Chondrocyte (in vitro differentiated cells): ENCODE measurements at regions not wholly inside any gene's neighbourhood (a gene's known extent, or its start where the extent isn't known, plus 50 kb on each side); places are given as distances from the start of the nearest gene placed in this dataset.

ENCODE experiments used
- DNase-seq: peaks from one replicate; pipeline ENCODE4 v3.0.0; 2021; ENCODE audit warnings: mixed read lengths, low spot score
- H3K27ac Mint-ChIP-seq: one replicate; pipeline ENCODE4 v1.8.0; 2021; ENCODE audit warnings: mild to moderate bottlenecking, moderate library complexity, mixed read lengths; ENCODE audit not compliant: unreplicated experiment
- H3K27me3 Mint-ChIP-seq: 2 replicates; pipeline ENCODE4 v1.8.0; 2021; ENCODE audit warnings: low read depth, mixed read lengths
- H3K36me3 Mint-ChIP-seq: 2 replicates; pipeline ENCODE4 v1.8.0; 2021; ENCODE audit warnings: low read depth, mixed read lengths
- H3K4me1 Mint-ChIP-seq: 2 replicates; pipeline ENCODE4 v1.8.0; 2021; ENCODE audit warnings: low read depth, mild to moderate bottlenecking, mixed read lengths
- H3K4me3 Mint-ChIP-seq: one replicate; pipeline ENCODE4 v1.8.0; 2021; ENCODE audit warnings: mild to moderate bottlenecking, moderate library complexity, mixed read lengths; ENCODE audit not compliant: unreplicated experiment
- H3K9me3 Mint-ChIP-seq: 2 replicates; pipeline ENCODE4 v1.8.0; 2021; ENCODE audit warnings: low read depth, mixed read lengths
- CTCF ChIP-seq: fragments of 200-600 bp; sonication (generic); IDR thresholded peaks from 2 replicates; pipeline ENCODE4 v1.5.0; 2021; ENCODE audit warnings: antibody characterized with exemption, mild to moderate bottlenecking, moderate library complexity

- H3K9me3 Mint-ChIP-seq = no peaks in the 10 kb centered on the region
- H3K4me1 Mint-ChIP-seq = peaks cover 38% of the 10 kb centered on the region
- TF ChIP-seq CTCF = no peak
- H3K27ac Mint-ChIP-seq = no peak overlapping the region
- H3K27me3 Mint-ChIP-seq = peaks cover 6% of the 10 kb centered on the region
- no peak for DNase-seq
- H3K4me3 Mint-ChIP-seq = no peak overlapping the region
- H3K36me3 Mint-ChIP-seq = no peaks in the 10 kb centered on the region
Observed at GRCh38 chr10:129097776-129098330, 369.2 kb upstream of the MGMT start.

GRCh38 chr10:129098517-129098916 is 368.5 kb upstream of the MGMT start:
- H3K4me1 Mint-ChIP-seq = peaks cover 44% of the 10 kb centered on the region
- no peak for TF ChIP-seq CTCF
- peaks cover 6% of the 10 kb centered on the region for H3K27me3 Mint-ChIP-seq
- H3K27ac Mint-ChIP-seq = no peak overlapping the region
- DNase-seq = no peak
- no peaks in the 10 kb centered on the region for H3K9me3 Mint-ChIP-seq
- no peak overlapping the region for H3K4me3 Mint-ChIP-seq
- H3K36me3 Mint-ChIP-seq = no peaks in the 10 kb centered on the region

- peaks cover 3% of the 10 kb centered on the region for H3K27me3 Mint-ChIP-seq
- H3K4me1 Mint-ChIP-seq = peaks cover 54% of the 10 kb centered on the region
- H3K27ac Mint-ChIP-seq = no peak overlapping the region
- no peaks in the 10 kb centered on the region for H3K9me3 Mint-ChIP-seq
- no peak for DNase-seq
- no peak overlapping the region for H3K4me3 Mint-ChIP-seq
- no peaks in the 10 kb centered on the region for H3K36me3 Mint-ChIP-seq
- TF ChIP-seq CTCF = no peak
Observed at GRCh38 chr10:129099486-129099885, 367.6 kb upstream of the MGMT start.

- H3K27ac Mint-ChIP-seq = no peak overlapping the region
Observed at GRCh38 chr10:129099992-129100391, 367.0 kb upstream of the MGMT start.

GRCh38 chr10:129101232-129101980 is 365.6 kb upstream of the MGMT start:
- Mint-ChIP-seq H3K4me3 (no peak overlapping the region), H3K4me1 (peaks cover 56% of the 10 kb centered on the region), H3K9me3 (no peaks in the 10 kb centered on the region), H3K36me3 (no peaks in the 10 kb centered on the region), H3K27me3 (peaks cover 3% of the 10 kb centered on the region), H3K27ac (no peak overlapping the region)
- DNase-seq = no peak
- TF ChIP-seq CTCF = no peak

More at GRCh38 chr10:129099992-129100391, 367.0 kb upstream of the MGMT start:
- Mint-ChIP-seq H3K36me3 (no peaks in the 10 kb centered on the region), H3K27me3 (peaks cover 3% of the 10 kb centered on the region), H3K4me3 (no peak overlapping the region), H3K9me3 (no peaks in the 10 kb centered on the region), H3K4me1 (peaks cover 59% of the 10 kb centered on the region)
- no peak for DNase-seq
- no peak for TF ChIP-seq CTCF
